ENCODE measurements at regions not wholly inside any gene's neighbourhood (a gene's known extent, or its start where the extent isn't known, plus 50 kb on each side); places are given as distances from the start of the nearest gene placed in this dataset.

GRCh38 chr17:74083321-74083720, 120.2 kb upstream of the RPL38 start:
- H3K36me3 ChIP-seq: no peaks in the 10 kb centered on the region
- H3K4me3 ChIP-seq: no peak overlapping the region
- ATAC-seq: no peak
- WGBS, 2 donors (ENCODE audit: low coverage in 1 of 2): 40 to 80% methylated on average over 1 to 2 of the region's 3 CpGs
- no peak overlapping the region for H3K27ac ChIP-seq
- peaks cover 65% of the 10 kb centered on the region for H3K27me3 ChIP-seq
- no peaks in the 10 kb centered on the region for H3K4me1 ChIP-seq
- peaks cover 0 to 7% (median 0%) of the 10 kb centered on the region in 3 donors for H3K9me3 ChIP-seq
- TF ChIP-seq POLR2AphosphoS5 (IDR thresholded peaks at IDR 0.05) (no peak), EP300 (IDR thresholded peaks at IDR 0.05) (no peak), POLR2A (IDR thresholded peaks at IDR 0.05) (no peak), CTCF (IDR thresholded peaks at IDR 0.05) (no peak)

GRCh38 chr17:74085434-74085833, 118.0 kb upstream of the RPL38 start:
- ATAC-seq: no peak
- TF ChIP-seq CTCF (IDR thresholded peaks at IDR 0.05) (no peak), POLR2A (IDR thresholded peaks at IDR 0.05) (no peak), EP300 (IDR thresholded peaks at IDR 0.05) (no peak), POLR2AphosphoS5 (IDR thresholded peaks at IDR 0.05) (no peak)
- peaks cover 0 to 15% (median 0%) of the 10 kb centered on the region in 3 donors for H3K9me3 ChIP-seq
- H3K4me3 ChIP-seq: no peak overlapping the region
- no peaks in the 10 kb centered on the region for H3K36me3 ChIP-seq
- no peaks in the 10 kb centered on the region for H3K4me1 ChIP-seq
- H3K27ac ChIP-seq: no peak overlapping the region
- peaks cover 72% of the 10 kb centered on the region for H3K27me3 ChIP-seq
- 47 to 86% methylated on average over 1 to 2 of the region's 3 CpGs for WGBS, 2 donors (ENCODE audit: low coverage in 1 of 2)

DNA sequence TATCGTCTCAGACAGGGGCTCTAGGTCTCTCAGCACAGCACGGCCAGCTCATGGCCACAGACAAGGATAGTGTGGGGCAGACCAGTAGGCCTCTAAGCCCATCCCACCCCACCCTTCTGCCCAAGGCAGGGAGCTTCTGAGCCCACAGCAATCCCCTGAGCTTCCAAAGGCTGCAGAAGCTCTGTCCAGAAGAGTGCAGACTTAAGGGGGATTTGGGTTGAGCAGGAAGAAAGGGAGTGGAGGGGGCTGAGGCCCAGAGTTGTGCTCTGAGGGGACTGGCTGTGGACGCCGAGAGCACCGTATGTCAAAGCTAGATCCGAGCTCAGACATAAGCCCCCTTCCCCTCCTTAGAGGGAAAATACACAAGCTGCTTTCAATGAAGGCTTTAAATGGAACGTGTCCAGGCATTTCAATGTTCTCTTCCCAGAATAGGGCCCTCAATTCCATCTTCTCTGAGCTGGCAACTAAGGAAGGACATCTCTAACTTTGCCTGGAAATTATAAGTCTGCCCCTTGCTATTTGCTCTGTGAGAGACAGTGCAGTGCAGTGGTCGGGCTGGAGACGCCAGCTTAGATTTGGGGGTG, 116.4 kb upstream of the RPL38 start:
- no peak for ATAC-seq
- Histone ChIP-seq H3K4me3 (no peak overlapping the region), H3K27me3 (peaks cover 56% of the 10 kb centered on the region), H3K36me3 (no peaks in the 10 kb centered on the region), H3K4me1 (no peaks in the 10 kb centered on the region), H3K9me3 (peaks cover 0 to 31% (median 0%) of the 10 kb centered on the region in 3 donors), H3K27ac (no peak overlapping the region)
- TF ChIP-seq CTCF (IDR thresholded peaks at IDR 0.05) (no peak), POLR2A (IDR thresholded peaks at IDR 0.05) (no peak), POLR2AphosphoS5 (IDR thresholded peaks at IDR 0.05) (no peak), EP300 (IDR thresholded peaks at IDR 0.05) (no peak)
- WGBS, 2 donors (ENCODE audit: low coverage in 1 of 2): 40 to 52% methylated on average over 1 to 9 of the region's 9 CpGs

DNA sequence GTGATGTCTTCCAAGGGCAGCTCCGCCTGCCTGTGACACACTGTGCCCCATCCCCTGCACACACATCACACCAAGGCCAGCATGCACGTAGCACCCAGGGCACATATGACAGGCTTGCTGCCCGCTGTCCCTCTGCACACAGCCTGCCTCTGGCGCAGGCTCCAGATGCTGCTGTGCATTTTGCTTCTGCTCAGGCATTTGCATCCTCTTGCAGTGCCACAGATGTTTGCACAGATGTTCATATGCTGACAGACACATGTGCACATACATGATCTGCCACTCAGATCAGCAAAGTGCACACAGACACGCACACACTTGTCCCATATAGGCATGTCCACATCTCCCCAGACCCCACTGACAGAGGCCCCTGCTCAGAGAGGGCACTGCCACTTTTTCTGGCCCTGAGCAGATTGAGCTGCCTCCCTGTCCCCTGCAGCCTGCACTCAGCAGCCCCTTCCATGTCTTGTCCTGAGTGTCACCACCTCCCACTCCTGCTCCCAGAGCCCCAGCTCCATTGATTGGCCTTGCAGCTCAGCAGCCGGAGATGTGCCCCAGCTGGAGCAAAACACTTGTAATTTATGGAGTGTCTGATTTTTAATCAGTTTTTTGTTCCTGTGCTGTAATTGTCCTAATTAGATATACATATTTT, 115.1 kb upstream of the RPL38 start:
- Histone ChIP-seq H3K4me3 (no peak overlapping the region), H3K4me1 (no peaks in the 10 kb centered on the region), H3K27me3 (peaks cover 44% of the 10 kb centered on the region), H3K36me3 (no peaks in the 10 kb centered on the region), H3K27ac (no peak overlapping the region), H3K9me3 (peaks cover 0 to 44% (median 0%) of the 10 kb centered on the region in 3 donors)
- ATAC-seq: no peak
- WGBS, 2 donors (ENCODE audit: low coverage in 1 of 2): 77 to 86% methylated on average over 2 to 5 of the region's 6 CpGs
- TF ChIP-seq CTCF (IDR thresholded peaks at IDR 0.05) (no peak), EP300 (IDR thresholded peaks at IDR 0.05) (no peak), POLR2A (IDR thresholded peaks at IDR 0.05) (no peak), POLR2AphosphoS5 (IDR thresholded peaks at IDR 0.05) (no peak)

DNA sequence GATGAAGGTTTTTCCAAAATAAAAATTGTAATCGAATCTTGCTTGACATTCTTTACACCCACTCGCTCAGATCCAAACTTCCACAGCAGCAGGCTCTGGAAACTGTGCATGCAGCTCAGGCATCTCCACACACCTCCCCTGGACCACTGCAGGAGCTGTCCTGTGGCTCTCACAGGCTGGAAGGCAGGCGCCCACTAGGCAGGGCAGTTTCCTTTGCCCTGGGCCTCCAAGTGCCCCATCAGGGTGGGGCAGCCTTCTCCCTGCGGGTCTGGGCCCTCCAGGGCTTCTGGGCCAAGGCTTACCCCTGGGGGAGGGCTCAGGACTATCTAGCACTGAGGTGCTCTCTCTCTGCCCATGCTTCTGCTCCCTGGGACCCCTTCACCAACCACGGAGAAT, 114.5 kb upstream of the RPL38 start:
- Histone ChIP-seq H3K36me3 (no peaks in the 10 kb centered on the region), H3K4me3 (no peak overlapping the region), H3K9me3 (peaks cover 0 to 45% (median 0%) of the 10 kb centered on the region in 3 donors), H3K27ac (no peak overlapping the region), H3K4me1 (no peaks in the 10 kb centered on the region), H3K27me3 (peaks cover 38% of the 10 kb centered on the region)
- ATAC-seq: no peak
- 80 to 83% methylated on average over 1 of the region's 5 CpGs for WGBS, 2 donors (ENCODE audit: low coverage in 1 of 2)
- TF ChIP-seq EP300 (IDR thresholded peaks at IDR 0.05): no peak
- TF ChIP-seq POLR2A (IDR thresholded peaks at IDR 0.05): no peak
- TF ChIP-seq POLR2AphosphoS5 (IDR thresholded peaks at IDR 0.05): no peak
- TF ChIP-seq CTCF (IDR thresholded peaks at IDR 0.05): no peak
